AG10803 (cell line): ENCODE measurements at regions not wholly inside any gene's neighbourhood (a gene's known extent, or its start where the extent isn't known, plus 50 kb on each side); places are given as distances from the start of the nearest gene placed in this dataset.
A peak's percentile ranks its signal among the peaks of the same experiment; 100 is the strongest.

Experiments
- DNase-seq: peaks from one replicate; pipeline ENCODE4 v3.0.0; 2010; ENCODE audit warnings: low read depth
- H3K4me3 ChIP-seq: 2 replicates; pipeline ENCODE4 v1.5.1; 2011; ENCODE audit warnings: mild to moderate bottlenecking, low read length, control low read depth
- CTCF ChIP-seq: conservative IDR thresholded peaks from 2 replicates; pipeline ENCODE4 v1.5.1; 2011; ENCODE audit warnings: mild to moderate bottlenecking, low read length, control low read depth, inconsistent platforms

DNA sequence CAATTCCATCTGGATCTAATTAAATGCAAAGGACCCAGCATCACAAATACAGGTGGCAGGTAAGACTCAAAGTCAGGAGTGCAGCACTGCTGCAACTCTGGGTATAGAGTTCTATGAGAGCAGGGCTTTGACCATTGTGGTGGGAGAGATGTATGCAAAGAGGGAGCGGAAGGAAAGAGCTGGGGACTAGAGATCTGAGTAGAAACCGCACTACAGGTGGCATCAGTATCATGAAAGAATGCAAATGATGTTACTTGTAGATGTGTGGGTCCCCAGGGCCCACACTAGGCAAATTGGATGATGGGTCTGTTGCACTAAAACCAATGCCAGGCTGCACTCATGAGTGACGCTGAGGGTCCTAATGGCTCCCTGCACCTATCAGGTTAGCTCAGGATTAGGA, 287.1 kb upstream of the ASIC2 start:
- DNase-seq: no peak
- no peak overlapping the region for H3K4me3 ChIP-seq
- no peak for TF ChIP-seq CTCF

GRCh38 chr17:33582661-33583060, 289.6 kb upstream of the ASIC2 start:
- no peak overlapping the region for H3K4me3 ChIP-seq
- no peak for DNase-seq
- no peak for TF ChIP-seq CTCF

- DNase-seq: no peak
- no peak overlapping the region for H3K4me3 ChIP-seq
- TF ChIP-seq CTCF: no peak
Observed at GRCh38 chr17:33583518-33584417, 290.7 kb upstream of the ASIC2 start.

DNA sequence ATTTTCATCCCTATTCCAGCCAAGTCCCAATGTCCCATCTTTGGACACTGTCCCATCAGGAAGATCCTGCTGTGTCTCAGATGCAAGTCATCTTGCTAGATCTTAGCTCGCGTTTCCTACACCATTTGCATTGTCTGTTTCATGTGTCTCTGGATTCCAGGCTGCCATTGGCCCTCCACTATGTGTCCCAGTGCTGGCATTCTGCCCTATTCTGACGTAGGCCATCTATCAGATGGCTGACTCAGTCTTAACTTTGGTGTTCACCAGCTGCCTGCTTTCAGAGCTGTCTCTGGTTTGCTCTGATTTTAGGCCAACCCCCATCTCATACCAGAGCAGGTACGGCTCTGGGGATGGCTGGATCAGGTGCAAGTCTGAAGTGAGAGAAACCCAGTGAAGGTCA, 300.9 kb upstream of the ASIC2 start:
- no peak for TF ChIP-seq CTCF
- DNase-seq: no peak
- H3K4me3 ChIP-seq: no peak overlapping the region

GRCh38 chr17:33595828-33596227, 302.7 kb upstream of the ASIC2 start:
- no peak for TF ChIP-seq CTCF
- DNase-seq: peak; percentile 4
- no peak overlapping the region for H3K4me3 ChIP-seq

GRCh38 chr17:33596899-33597298, 303.8 kb upstream of the ASIC2 start:
- TF ChIP-seq CTCF: no peak
- DNase-seq: no peak
- no peak overlapping the region for H3K4me3 ChIP-seq

DNA sequence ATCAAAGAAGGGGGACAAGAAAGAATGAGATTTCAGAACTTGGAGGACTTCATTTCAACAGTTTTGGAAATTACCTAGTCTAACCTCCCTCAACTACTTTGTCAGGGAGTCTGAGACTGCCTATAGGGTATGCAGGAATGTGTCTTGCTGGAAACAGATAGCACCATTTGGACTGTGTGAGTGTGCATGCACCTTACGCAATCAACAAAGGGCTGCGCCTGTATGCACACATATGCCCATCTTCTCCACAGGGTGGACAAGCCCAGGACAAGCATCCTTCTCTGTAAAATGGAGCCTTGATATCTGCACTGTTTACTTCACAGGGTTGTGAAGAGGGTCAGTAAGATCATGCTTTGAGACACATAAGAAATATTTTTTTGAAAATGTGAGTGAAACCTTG, 305.7 kb upstream of the ASIC2 start:
- no peak overlapping the region for H3K4me3 ChIP-seq
- TF ChIP-seq CTCF: no peak
- no peak for DNase-seq
